Neural cell (in vitro differentiated cells): ENCODE measurements at regions not wholly inside any gene's neighbourhood (a gene's known extent, or its start where the extent isn't known, plus 50 kb on each side); places are given as distances from the start of the nearest gene placed in this dataset.

ENCODE experiments used
- H2AFZ ChIP-seq: fragments of 200-600, 300-800 bp; sonication (generic), shearing (Covaris generic); 2 replicates; pipeline ENCODE4 v1.6.0; 2014; ENCODE audit warnings: low read depth, mild to moderate bottlenecking, antibody characterized with exemption, low read length, moderate library complexity
- H3F3A ChIP-seq: fragments of 200-600 bp; shearing (Covaris generic); 2 replicates; pipeline ENCODE4 v1.6.1; 2016; ENCODE audit warnings: mild to moderate bottlenecking, moderate library complexity, mixed read lengths, antibody characterized with exemption, low read length; ENCODE audit not compliant: insufficient read depth, poor library complexity, severe bottlenecking
- H3K27ac ChIP-seq: fragments of 200-600, 300-800 bp; sonication (generic), shearing (Covaris generic); 2 replicates; pipeline ENCODE4 v1.5.1; 2014; ENCODE audit warnings: mild to moderate bottlenecking, low read length, moderate library complexity
- H3K27me3 ChIP-seq: fragments of 300-800, 200-600 bp; sonication (generic), shearing (Covaris generic); 2 replicates; pipeline ENCODE4 v1.6.0; 2014; ENCODE audit warnings: mild to moderate bottlenecking, low read depth, low read length, moderate library complexity; ENCODE audit not compliant: insufficient read depth
- H3K36me3 ChIP-seq: fragments of 300-800, 200-600 bp; sonication (generic), shearing (Covaris generic); 2 replicates; pipeline ENCODE4 v1.5.1; 2014; ENCODE audit warnings: mild to moderate bottlenecking, antibody characterized with exemption, low read length, moderate library complexity; ENCODE audit not compliant: insufficient read depth
- H3K4me2 ChIP-seq: fragments of 300-800, 200-600 bp; sonication (generic), shearing (Covaris generic); 2 replicates; pipeline ENCODE4 v1.6.0; 2014; ENCODE audit warnings: mild to moderate bottlenecking, low read length
- H3K4me3 ChIP-seq: fragments of 300-800, 200-600 bp; sonication (generic), shearing (Covaris generic); 2 replicates; pipeline ENCODE4 v1.5.1; 2014; ENCODE audit warnings: mild to moderate bottlenecking, low read length, moderate library complexity
- H3K79me2 ChIP-seq: fragments of 200-600 bp; shearing (Covaris generic); replicated peaks from 2 replicates; pipeline ENCODE4 v1.6.0; 2014; ENCODE audit warnings: mild to moderate bottlenecking, low read length, moderate library complexity; ENCODE audit not compliant: insufficient read depth
- H3K9ac ChIP-seq: fragments of 300-800, 200-600 bp; sonication (generic), shearing (Covaris generic); 2 replicates; pipeline ENCODE4 v1.6.1; 2016; ENCODE audit warnings: mild to moderate bottlenecking, low read length, mixed read lengths
- H3K9me2 ChIP-seq: fragments of 200-600 bp; shearing (Covaris generic); 2 replicates; pipeline ENCODE4 v1.6.1; 2016; ENCODE audit warnings: mild to moderate bottlenecking, low read length, mixed read lengths; ENCODE audit not compliant: insufficient read depth
- H3K9me3 ChIP-seq: fragments of 200-600, 300-800 bp; sonication (generic), shearing (Covaris generic); 2 replicates; pipeline ENCODE4 v1.6.1; 2016; ENCODE audit warnings: mild to moderate bottlenecking, mixed run types, low read length, moderate library complexity, mixed read lengths
- H4K20me1 ChIP-seq: fragments of 200-600 bp; shearing (Covaris generic); 2 replicates; pipeline ENCODE4 v1.6.1; 2016; ENCODE audit warnings: mild to moderate bottlenecking, mixed run types; ENCODE audit not compliant: insufficient read depth
- CTCF ChIP-seq: fragments of 450-650 bp; IDR thresholded peaks from 2 replicates; pipeline ENCODE4 v1.5.1; 2014; ENCODE audit warnings: antibody characterized with exemption, mild to moderate bottlenecking, moderate library complexity; ENCODE audit not compliant: poor library complexity, severe bottlenecking
- EP300 ChIP-seq: fragments of 450-650 bp; conservative IDR thresholded peaks from 2 replicates; pipeline ENCODE4 v1.6.1; 2014; ENCODE audit warnings: antibody characterized with exemption, mild to moderate bottlenecking, moderate library complexity; ENCODE audit not compliant: poor library complexity, severe bottlenecking
- EZH2 ChIP-seq: fragments of 200-600, 300-800 bp; shearing (Covaris generic), sonication (generic); IDR thresholded peaks from 2 replicates; pipeline ENCODE4 v1.6.1; 2014; ENCODE audit warnings: antibody characterized with exemption, low read length, borderline replicate concordance, mild to moderate bottlenecking; ENCODE audit not compliant: insufficient read depth, poor library complexity, severe bottlenecking
- MXI1 ChIP-seq: fragments of 450-650 bp; conservative IDR thresholded peaks from 2 replicates; pipeline ENCODE4 v1.6.1; 2014; ENCODE audit warnings: antibody characterized with exemption, mild to moderate bottlenecking; ENCODE audit not compliant: poor library complexity, severe bottlenecking
- POLR2AphosphoS5 ChIP-seq: IDR thresholded peaks from 2 replicates; pipeline ENCODE4 v1.6.1; 2012
- RAD21 ChIP-seq: fragments of 450-650 bp; conservative IDR thresholded peaks from 2 replicates; pipeline ENCODE4 v1.6.1; 2014; ENCODE audit warnings: antibody characterized with exemption, mild to moderate bottlenecking, moderate library complexity
- REST ChIP-seq: IDR thresholded peaks from 2 replicates; pipeline ENCODE4 v1.6.1; 2012; ENCODE audit warnings: borderline replicate concordance
- SMC3 ChIP-seq: fragments of 450-650 bp; conservative IDR thresholded peaks from 2 replicates; pipeline ENCODE4 v1.6.1; 2014; ENCODE audit warnings: antibody characterized with exemption, mild to moderate bottlenecking, moderate library complexity; ENCODE audit not compliant: poor library complexity
- TAF1 ChIP-seq: IDR thresholded peaks from 2 replicates; pipeline ENCODE4 v1.6.1; 2012; ENCODE audit warnings: low read depth

- no peaks in the 10 kb centered on the region for H3K27me3 ChIP-seq
Observed at GRCh38 chr9:135010586-135010860, 76.9 kb upstream of the OLFM1 start.

GRCh38 chr9:135010921-135011320 lies 76.5 kb upstream of the OLFM1 start:
- H3K9ac ChIP-seq: no peak overlapping the region
- H3K79me2 ChIP-seq: no peaks in the 10 kb centered on the region
- no peaks in the 10 kb centered on the region for H4K20me1 ChIP-seq
- no peaks in the 10 kb centered on the region for H3K9me2 ChIP-seq
- no peak overlapping the region for H3K4me3 ChIP-seq
- H3K27ac ChIP-seq: no peak overlapping the region
- no peak overlapping the region for H2AFZ ChIP-seq
- H3F3A ChIP-seq: no peaks in the 10 kb centered on the region
- no peaks in the 10 kb centered on the region for H3K36me3 ChIP-seq
- H3K27me3 ChIP-seq: no peaks in the 10 kb centered on the region
- no peak overlapping the region for H3K4me2 ChIP-seq
- H3K9me3 ChIP-seq: no peaks in the 10 kb centered on the region
- TF ChIP-seq SMC3 (no peak), MXI1 (no peak), RAD21 (no peak), EZH2 (no peak), TAF1 (no peak), CTCF (no peak), EP300 (no peak), POLR2AphosphoS5 (no peak), REST (no peak)

More at GRCh38 chr9:135010586-135010860, 76.9 kb upstream of the OLFM1 start:
- no peaks in the 10 kb centered on the region for H3F3A ChIP-seq
- H3K27ac ChIP-seq: no peak overlapping the region
- H3K36me3 ChIP-seq: no peaks in the 10 kb centered on the region
- H3K9me2 ChIP-seq: no peaks in the 10 kb centered on the region
- H3K9ac ChIP-seq: no peak overlapping the region
- H4K20me1 ChIP-seq: no peaks in the 10 kb centered on the region
- H2AFZ ChIP-seq: no peak overlapping the region
- no peak overlapping the region for H3K4me2 ChIP-seq
- TF ChIP-seq RAD21 (no peak), REST (no peak), MXI1 (no peak)
- H3K79me2 ChIP-seq: no peaks in the 10 kb centered on the region
- H3K4me3 ChIP-seq: no peak overlapping the region
- H3K9me3 ChIP-seq: no peaks in the 10 kb centered on the region
